ENCODE measurements at regions not wholly inside any gene's neighbourhood (a gene's known extent, or its start where the extent isn't known, plus 50 kb on each side); places are given as distances from the start of the nearest gene placed in this dataset.

DNA sequence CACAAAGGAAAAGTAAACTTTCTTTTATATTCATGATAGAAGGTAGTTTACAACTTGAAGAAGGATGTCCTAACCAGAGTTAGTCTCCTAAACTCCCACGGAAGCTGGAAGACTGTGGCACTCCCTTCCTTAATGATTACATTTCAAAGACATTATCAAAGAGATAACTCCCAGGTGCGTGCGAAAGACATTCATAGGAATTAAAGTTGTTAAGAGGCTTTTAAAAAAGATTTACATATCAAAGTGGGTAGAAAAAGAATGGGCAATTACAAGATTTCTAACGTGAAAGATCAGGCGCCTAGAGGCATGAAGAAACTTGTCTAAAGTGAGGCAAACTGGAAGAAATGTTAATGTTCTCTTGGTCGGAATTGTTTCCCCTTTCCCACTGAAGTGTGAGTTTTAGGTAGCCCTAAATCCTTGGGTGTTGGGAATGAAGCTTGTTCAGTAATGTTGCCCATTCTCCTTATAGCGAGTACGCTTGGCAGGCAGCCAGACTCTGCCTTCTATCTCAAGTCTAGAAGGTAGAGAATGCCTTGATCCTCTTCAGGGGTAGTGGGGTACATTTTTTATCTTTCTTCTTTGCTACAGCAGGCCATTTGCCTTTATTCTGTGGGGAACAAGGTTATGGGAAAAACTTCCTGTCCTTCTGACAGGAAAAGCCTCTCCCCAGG lies 642.0 kb downstream of the SLC6A15 start:
- TF ChIP-seq, protein P1, sequence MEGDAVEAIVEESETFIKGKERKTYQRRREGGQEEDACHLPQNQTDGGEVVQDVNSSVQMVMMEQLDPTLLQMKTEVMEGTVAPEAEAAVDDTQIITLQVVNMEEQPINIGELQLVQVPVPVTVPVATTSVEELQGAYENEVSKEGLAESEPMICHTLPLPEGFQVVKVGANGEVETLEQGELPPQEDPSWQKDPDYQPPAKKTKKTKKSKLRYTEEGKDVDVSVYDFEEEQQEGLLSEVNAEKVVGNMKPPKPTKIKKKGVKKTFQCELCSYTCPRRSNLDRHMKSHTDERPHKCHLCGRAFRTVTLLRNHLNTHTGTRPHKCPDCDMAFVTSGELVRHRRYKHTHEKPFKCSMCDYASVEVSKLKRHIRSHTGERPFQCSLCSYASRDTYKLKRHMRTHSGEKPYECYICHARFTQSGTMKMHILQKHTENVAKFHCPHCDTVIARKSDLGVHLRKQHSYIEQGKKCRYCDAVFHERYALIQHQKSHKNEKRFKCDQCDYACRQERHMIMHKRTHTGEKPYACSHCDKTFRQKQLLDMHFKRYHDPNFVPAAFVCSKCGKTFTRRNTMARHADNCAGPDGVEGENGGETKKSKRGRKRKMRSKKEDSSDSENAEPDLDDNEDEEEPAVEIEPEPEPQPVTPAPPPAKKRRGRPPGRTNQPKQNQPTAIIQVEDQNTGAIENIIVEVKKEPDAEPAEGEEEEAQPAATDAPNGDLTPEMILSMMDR (IDR thresholded peaks at IDR 0.05), result no peak
- no peak for TF ChIP-seq POLR2A (IDR thresholded peaks at IDR 0.05)

Data from right lobe of liver (tissue), 4 donors.